Activated naive CD8-positive, alpha-beta T cell treated with anti-CD3 and anti-CD28 coated beads, Interleukin-2, amount 50 U/mL, for 24 hours (primary cell): ENCODE measurements at regions not wholly inside any gene's neighbourhood (a gene's known extent, or its start where the extent isn't known, plus 50 kb on each side); places are given as distances from the start of the nearest gene placed in this dataset.
A peak's percentile ranks its signal among the peaks of the same experiment; 100 is the strongest.
"Not testable (repeated sequence)": the region's sequence is repeated elsewhere in the genome, so short reads cannot be mapped to it uniquely, and the experiment has no call there.

Experiments
- ATAC-seq: fragments of 150-1000 bp; cut with Tn5 transposase; one replicate; pipeline ENCODE4 v1.10.0; 2021
- DNase-seq: peaks from one replicate; pipeline ENCODE4 v3.0.0; 2021
- H3K27ac Mint-ChIP-seq: one replicate; pipeline ENCODE4 v1.8.0; 2021; ENCODE audit warnings: mild to moderate bottlenecking, mixed read lengths
- H3K27me3 Mint-ChIP-seq: one replicate; pipeline ENCODE4 v1.8.0; 2021; ENCODE audit warnings: mixed read lengths
- H3K36me3 Mint-ChIP-seq: one replicate; pipeline ENCODE4 v1.8.0; 2021; ENCODE audit warnings: low read depth, mixed read lengths
- H3K4me1 Mint-ChIP-seq: one replicate; pipeline ENCODE4 v1.8.0; 2021; ENCODE audit warnings: mixed read lengths
- H3K4me3 Mint-ChIP-seq: one replicate; pipeline ENCODE4 v1.8.0; 2021; ENCODE audit warnings: mild to moderate bottlenecking, moderate library complexity, mixed read lengths
- H3K9me3 Mint-ChIP-seq: one replicate; pipeline ENCODE4 v1.8.0; 2021; ENCODE audit warnings: mixed read lengths

- no peaks in the 10 kb centered on the region for H3K4me1 Mint-ChIP-seq
- no peak for ATAC-seq
- no peak overlapping the region for H3K4me3 Mint-ChIP-seq
- H3K9me3 Mint-ChIP-seq, result no peaks in the 10 kb centered on the region
- no peak overlapping the region for H3K27ac Mint-ChIP-seq
- H3K36me3 Mint-ChIP-seq, result no peaks in the 10 kb centered on the region
- peaks cover 22% of the 10 kb centered on the region for H3K27me3 Mint-ChIP-seq
- DNase-seq, result no peak
Observed at GRCh38 chr14:106803379-106803778, 1277.0 kb downstream of the TMEM121 start.

- peaks cover 12% of the 10 kb centered on the region for H3K4me1 Mint-ChIP-seq
- H3K9me3 Mint-ChIP-seq, result no peaks in the 10 kb centered on the region
- H3K27ac Mint-ChIP-seq, result no peak overlapping the region
- peaks cover 9% of the 10 kb centered on the region for H3K27me3 Mint-ChIP-seq
- DNase-seq (no peak), ATAC-seq (no peak)
- no peak overlapping the region for H3K4me3 Mint-ChIP-seq
- H3K36me3 Mint-ChIP-seq, result no peaks in the 10 kb centered on the region
Observed at GRCh38 chr14:106807493-106807892, 1281.1 kb downstream of the TMEM121 start.

GRCh38 chr14:106808458-106808857 lies 1282.1 kb downstream of the TMEM121 start:
- no peak for ATAC-seq
- H3K4me3 Mint-ChIP-seq, result no peak overlapping the region
- no peak overlapping the region for H3K27ac Mint-ChIP-seq
- no peaks in the 10 kb centered on the region for H3K9me3 Mint-ChIP-seq
- no peaks in the 10 kb centered on the region for H3K27me3 Mint-ChIP-seq
- DNase-seq, result no peak
- no peaks in the 10 kb centered on the region for H3K36me3 Mint-ChIP-seq
- H3K4me1 Mint-ChIP-seq, result peaks cover 12% of the 10 kb centered on the region

GRCh38 chr14:106808907-106809306 lies 1282.5 kb downstream of the TMEM121 start:
- H3K4me1 Mint-ChIP-seq, result peaks cover 12% of the 10 kb centered on the region
- H3K27me3 Mint-ChIP-seq, result no peaks in the 10 kb centered on the region
- H3K27ac Mint-ChIP-seq, result no peak overlapping the region
- H3K36me3 Mint-ChIP-seq, result no peaks in the 10 kb centered on the region
- H3K9me3 Mint-ChIP-seq, result no peaks in the 10 kb centered on the region
- DNase-seq, result no peak
- no peak for ATAC-seq
- no peak overlapping the region for H3K4me3 Mint-ChIP-seq

- no peaks in the 10 kb centered on the region for H3K9me3 Mint-ChIP-seq
- H3K4me3 Mint-ChIP-seq, result no peak overlapping the region
- ATAC-seq (no peak), DNase-seq (no peak)
- H3K27me3 Mint-ChIP-seq, result no peaks in the 10 kb centered on the region
- H3K4me1 Mint-ChIP-seq, result peaks cover 12% of the 10 kb centered on the region
- no peaks in the 10 kb centered on the region for H3K36me3 Mint-ChIP-seq
- H3K27ac Mint-ChIP-seq, result no peak overlapping the region
Observed at GRCh38 chr14:106809615-106810014, 1283.2 kb downstream of the TMEM121 start.

GRCh38 chr14:106810168-106810567 lies 1283.8 kb downstream of the TMEM121 start:
- H3K27ac Mint-ChIP-seq, H3K4me3 Mint-ChIP-seq, H3K9me3 Mint-ChIP-seq, H3K36me3 Mint-ChIP-seq, H3K27me3 Mint-ChIP-seq: not testable (repeated sequence)
- ATAC-seq (peak; percentile 66), DNase-seq (peak; percentile 18)
- H3K4me1 Mint-ChIP-seq, result peaks cover 12% of the 10 kb centered on the region

GRCh38 chr14:106811162-106811561 lies 1284.8 kb downstream of the TMEM121 start:
- H3K4me3 Mint-ChIP-seq, result no peak overlapping the region
- DNase-seq (no peak), ATAC-seq (no peak)
- H3K4me1 Mint-ChIP-seq, result peaks cover 12% of the 10 kb centered on the region
- H3K27ac Mint-ChIP-seq, result no peak overlapping the region
- no peaks in the 10 kb centered on the region for H3K36me3 Mint-ChIP-seq
- no peaks in the 10 kb centered on the region for H3K27me3 Mint-ChIP-seq
- no peaks in the 10 kb centered on the region for H3K9me3 Mint-ChIP-seq

GRCh38 chr14:106812788-106813476 lies 1286.5 kb downstream of the TMEM121 start:
- DNase-seq, result no peak
- ATAC-seq, result no peak
- no peaks in the 10 kb centered on the region for H3K9me3 Mint-ChIP-seq
- no peaks in the 10 kb centered on the region for H3K36me3 Mint-ChIP-seq
- no peak overlapping the region for H3K27ac Mint-ChIP-seq
- H3K27me3 Mint-ChIP-seq, result peaks cover 2% of the 10 kb centered on the region
- no peak overlapping the region for H3K4me3 Mint-ChIP-seq
- peaks cover 12% of the 10 kb centered on the region for H3K4me1 Mint-ChIP-seq

GRCh38 chr14:106813477-106813823 lies 1287.1 kb downstream of the TMEM121 start:
- H3K36me3 Mint-ChIP-seq, result no peaks in the 10 kb centered on the region
- ATAC-seq (no peak), DNase-seq (no peak)
- H3K4me1 Mint-ChIP-seq, result peaks cover 12% of the 10 kb centered on the region
- no peak overlapping the region for H3K4me3 Mint-ChIP-seq
- H3K27me3 Mint-ChIP-seq, result peaks cover 2% of the 10 kb centered on the region
- no peaks in the 10 kb centered on the region for H3K9me3 Mint-ChIP-seq
- H3K27ac Mint-ChIP-seq, result no peak overlapping the region

- Mint-ChIP-seq H3K4me3 (no peak overlapping the region), H3K27ac (no peak overlapping the region), H3K4me1 (peaks cover 2% of the 10 kb centered on the region), H3K36me3 (no peaks in the 10 kb centered on the region), H3K9me3 (no peaks in the 10 kb centered on the region), H3K27me3 (peaks cover 11% of the 10 kb centered on the region)
- no peak for DNase-seq
- no peak for ATAC-seq
Observed at GRCh38 chr14:106820119-106820518, 1293.7 kb downstream of the TMEM121 start.

GRCh38 chr14:106821119-106821518 lies 1294.7 kb downstream of the TMEM121 start:
- Mint-ChIP-seq H3K4me3 (no peak overlapping the region), H3K27ac (no peak overlapping the region), H3K9me3 (no peaks in the 10 kb centered on the region), H3K36me3 (no peaks in the 10 kb centered on the region), H3K4me1 (peaks cover 2% of the 10 kb centered on the region), H3K27me3 (peaks cover 11% of the 10 kb centered on the region)
- no peak for DNase-seq
- ATAC-seq, result no peak

- H3K4me1 Mint-ChIP-seq, result peaks cover 2% of the 10 kb centered on the region
- no peak for DNase-seq
- no peaks in the 10 kb centered on the region for H3K9me3 Mint-ChIP-seq
- ATAC-seq, result no peak
- H3K27ac Mint-ChIP-seq, result no peak overlapping the region
- H3K4me3 Mint-ChIP-seq, result no peak overlapping the region
- peaks cover 9% of the 10 kb centered on the region for H3K27me3 Mint-ChIP-seq
- H3K36me3 Mint-ChIP-seq, result no peaks in the 10 kb centered on the region
Observed at GRCh38 chr14:106822905-106823304, 1296.5 kb downstream of the TMEM121 start.

GRCh38 chr14:106823552-106823951 lies 1297.2 kb downstream of the TMEM121 start:
- no peak for DNase-seq
- no peaks in the 10 kb centered on the region for H3K36me3 Mint-ChIP-seq
- no peak for ATAC-seq
- peaks cover 2% of the 10 kb centered on the region for H3K4me1 Mint-ChIP-seq
- H3K9me3 Mint-ChIP-seq, result no peaks in the 10 kb centered on the region
- no peak overlapping the region for H3K27ac Mint-ChIP-seq
- no peak overlapping the region for H3K4me3 Mint-ChIP-seq
- H3K27me3 Mint-ChIP-seq, result peaks cover 9% of the 10 kb centered on the region

- Mint-ChIP-seq H3K27me3 (peaks cover 2% of the 10 kb centered on the region), H3K4me3 (no peak overlapping the region)
Observed at GRCh38 chr14:106826833-106827369, 1300.5 kb downstream of the TMEM121 start.

GRCh38 chr14:106831322-106831720 lies 1304.9 kb downstream of the TMEM121 start:
- H3K27me3 Mint-ChIP-seq, result no peaks in the 10 kb centered on the region
- ATAC-seq (peak; percentile 44), DNase-seq (peak; percentile 76)
- H3K4me1 Mint-ChIP-seq, result peaks cover 2% of the 10 kb centered on the region
- no peaks in the 10 kb centered on the region for H3K36me3 Mint-ChIP-seq
- no peaks in the 10 kb centered on the region for H3K9me3 Mint-ChIP-seq
- no peak overlapping the region for H3K4me3 Mint-ChIP-seq
- no peak overlapping the region for H3K27ac Mint-ChIP-seq

More at GRCh38 chr14:106826833-106827369, 1300.5 kb downstream of the TMEM121 start:
- DNase-seq (no peak), ATAC-seq (no peak)
- Mint-ChIP-seq H3K4me1 (peaks cover 2% of the 10 kb centered on the region), H3K27ac (no peak overlapping the region), H3K9me3 (no peaks in the 10 kb centered on the region), H3K36me3 (no peaks in the 10 kb centered on the region)

GRCh38 chr14:106837870-106838269 lies 1311.5 kb downstream of the TMEM121 start:
- Mint-ChIP-seq H3K36me3 (no peaks in the 10 kb centered on the region), H3K4me3 (no peak overlapping the region), H3K4me1 (peaks cover 9% of the 10 kb centered on the region), H3K27ac (no peak overlapping the region), H3K9me3 (no peaks in the 10 kb centered on the region), H3K27me3 (no peaks in the 10 kb centered on the region)
- ATAC-seq (no peak), DNase-seq (no peak)
